Stimulated activated CD4-positive, alpha-beta T cell treated with anti-CD3 and anti-CD28 coated beads, Interleukin-4, amount 100 ng/mL, for 24 hours (primary cell): ENCODE measurements at regions not wholly inside any gene's neighbourhood (a gene's known extent, or its start where the extent isn't known, plus 50 kb on each side); places are given as distances from the start of the nearest gene placed in this dataset.

Experiments
- DNase-seq: peaks from one replicate; pipeline ENCODE4 v3.0.0-alpha.2; 2020

DNA sequence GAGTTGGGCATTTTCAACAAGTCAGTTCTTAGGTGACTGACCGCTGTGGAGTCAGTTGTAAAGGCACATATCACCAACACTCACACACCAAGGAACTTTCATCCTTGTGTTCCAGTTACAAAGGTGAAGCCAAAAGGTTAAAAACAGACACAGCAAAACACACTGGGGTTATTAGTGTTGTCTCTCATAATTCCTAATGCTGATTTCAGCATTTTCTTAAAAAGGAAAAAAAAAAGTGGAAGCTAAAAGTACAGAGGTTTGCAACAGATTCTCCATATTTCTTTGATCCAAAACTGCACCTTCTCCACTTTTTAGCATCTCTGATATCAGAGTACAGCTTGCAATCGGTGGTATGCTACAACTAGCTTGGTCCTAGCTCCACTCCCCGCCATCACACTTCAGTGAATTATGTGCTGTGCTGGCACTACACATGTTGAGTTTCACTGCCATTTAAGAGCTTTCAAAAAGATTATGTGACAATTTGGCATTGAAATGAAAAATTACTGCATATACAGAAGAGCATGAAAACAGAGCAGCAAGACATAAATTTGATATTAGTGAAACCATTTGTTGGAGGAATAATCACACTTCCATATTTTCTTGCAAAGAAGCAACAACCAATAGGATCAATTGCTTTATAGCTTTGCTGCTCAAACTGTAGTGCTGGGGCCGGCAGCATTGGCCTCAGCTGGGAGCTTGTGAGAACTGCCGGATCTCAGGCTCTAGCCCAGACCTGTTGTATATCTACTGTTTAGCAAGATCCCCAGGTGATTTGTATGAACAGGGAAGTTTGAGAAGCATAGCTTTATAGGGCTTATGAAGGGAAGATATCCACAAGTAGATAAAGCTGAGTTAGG is 62.3 kb upstream of the DAPL1 start:
- DNase-seq = no peak

DNA sequence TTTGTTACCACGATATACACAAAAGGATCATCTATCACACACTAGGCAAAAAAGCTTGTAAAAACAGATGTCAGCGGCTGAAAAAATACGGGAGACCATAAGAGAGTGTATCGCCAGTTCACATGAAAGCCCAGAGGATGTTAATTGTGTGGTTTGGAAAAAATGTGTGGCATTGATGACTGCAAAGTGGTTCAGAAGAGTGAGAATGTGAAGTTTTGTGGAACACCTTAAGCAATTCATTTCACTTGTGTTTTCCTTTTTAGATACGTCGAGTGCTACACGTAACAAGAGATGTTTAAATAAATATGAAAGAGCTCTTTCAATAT is 61.7 kb upstream of the DAPL1 start:
- DNase-seq = no peak

DNA sequence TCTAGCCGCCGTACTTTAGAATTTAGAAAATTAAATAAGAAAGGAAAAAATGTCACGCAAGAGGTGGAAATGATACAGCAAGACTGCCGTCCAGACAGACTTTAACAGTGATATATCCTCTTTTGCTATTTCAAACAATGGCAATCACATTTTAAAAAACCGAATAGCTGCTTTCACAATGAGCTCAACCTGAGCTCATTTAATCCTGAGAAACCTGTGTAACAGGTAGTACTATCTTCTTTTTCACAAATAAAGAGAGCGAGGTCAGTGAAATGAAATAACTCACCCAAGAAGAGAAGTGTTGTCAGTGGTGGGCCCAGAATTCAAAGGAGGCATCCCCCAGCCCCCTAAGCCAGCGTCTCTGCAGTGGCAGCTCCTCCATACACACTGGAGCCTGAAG is 60.7 kb upstream of the DAPL1 start:
- no peak for DNase-seq

DNA sequence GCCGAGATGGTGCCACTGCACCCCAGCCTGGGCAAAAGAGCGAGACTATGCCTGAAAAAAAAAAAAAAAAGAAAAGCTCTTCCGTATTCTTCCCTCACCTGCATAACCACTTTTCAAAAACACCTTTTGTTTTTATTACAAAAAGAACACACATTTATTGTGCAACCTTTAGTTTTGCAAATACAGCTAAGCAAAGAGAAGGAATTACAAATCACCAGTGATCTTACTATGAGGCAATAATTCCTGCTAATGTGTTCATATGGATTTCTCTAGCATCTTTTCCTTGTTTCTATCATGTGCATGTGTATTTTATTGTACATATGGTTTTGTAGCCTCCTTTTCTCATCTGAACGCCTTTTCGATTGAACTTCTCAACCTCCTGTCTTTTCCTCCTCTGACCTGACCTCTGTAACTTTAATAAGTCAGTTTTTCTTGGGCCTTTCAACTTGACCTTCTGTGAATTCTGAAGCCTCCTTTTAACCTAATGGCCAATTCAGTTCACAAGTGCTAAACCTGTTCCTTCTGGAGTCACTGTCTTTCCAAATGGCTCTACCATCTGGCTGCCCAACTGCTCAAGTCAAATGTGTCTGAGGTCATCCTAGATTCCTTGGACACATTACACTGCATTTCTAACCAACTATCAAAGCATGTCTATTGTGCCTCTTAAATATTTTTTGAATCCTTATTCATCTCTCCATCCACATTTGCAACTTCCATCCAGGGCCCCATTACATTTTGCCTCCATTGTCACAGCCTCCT is 59.1 kb upstream of the DAPL1 start:
- no peak for DNase-seq

DNA sequence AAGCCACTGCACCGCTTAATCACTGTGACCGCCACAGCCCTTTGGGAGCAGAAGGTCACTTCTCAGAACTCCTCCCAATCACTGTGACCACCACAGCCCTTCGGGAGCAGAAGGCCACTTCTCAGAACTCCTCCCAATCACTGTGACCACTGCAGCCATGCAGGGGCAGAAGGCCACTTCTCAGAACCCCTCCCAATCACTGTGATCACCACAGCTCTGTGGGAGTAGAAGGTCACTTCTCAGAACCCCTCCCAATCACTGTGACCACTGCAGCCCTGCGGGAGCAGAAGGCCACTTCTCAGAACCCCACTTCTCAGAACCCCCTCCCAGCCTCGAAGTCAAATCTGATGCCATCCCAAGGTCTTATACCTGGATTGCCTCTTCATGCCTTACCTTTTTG is 56.8 kb upstream of the DAPL1 start:
- DNase-seq = no peak

DNA sequence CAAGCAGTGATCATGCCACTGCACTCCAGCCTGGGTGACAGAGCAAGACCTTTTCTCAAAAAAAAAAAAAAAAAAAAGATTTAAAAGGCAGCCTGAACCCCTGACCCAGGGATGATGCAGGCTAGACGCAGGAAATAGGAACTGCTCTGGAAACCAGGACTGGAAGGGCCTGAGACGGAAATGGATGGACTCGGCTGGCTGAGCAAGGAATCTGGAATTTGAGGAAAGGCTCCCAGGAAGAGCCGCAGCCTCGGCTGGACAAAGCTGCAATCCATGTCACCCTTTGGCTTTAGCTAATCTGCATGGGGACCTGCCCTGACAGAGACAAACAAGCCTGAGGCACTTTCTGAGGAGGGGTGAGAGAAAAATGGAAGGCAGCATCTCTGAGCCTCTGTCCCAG is 55.0 kb upstream of the DAPL1 start:
- DNase-seq = no peak

DNA sequence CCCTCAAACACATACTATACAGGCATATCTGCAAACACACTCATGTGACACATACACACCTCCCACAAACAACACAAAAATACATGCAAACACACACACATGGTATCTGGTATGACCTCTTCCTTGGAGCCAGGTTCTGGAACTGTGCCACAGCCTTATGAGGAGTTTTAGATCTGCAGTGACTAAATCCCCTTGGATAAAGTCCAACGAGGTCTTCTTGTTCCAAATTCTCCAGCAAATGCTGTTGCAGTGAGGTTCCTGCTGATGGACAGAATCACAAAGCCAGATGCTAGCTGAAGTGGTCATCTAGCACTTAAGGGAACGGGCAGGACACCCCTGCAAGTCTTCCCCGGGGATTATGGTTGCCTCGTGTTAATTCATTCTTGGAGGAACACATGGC is 54.5 kb upstream of the DAPL1 start:
- no peak for DNase-seq

DNA sequence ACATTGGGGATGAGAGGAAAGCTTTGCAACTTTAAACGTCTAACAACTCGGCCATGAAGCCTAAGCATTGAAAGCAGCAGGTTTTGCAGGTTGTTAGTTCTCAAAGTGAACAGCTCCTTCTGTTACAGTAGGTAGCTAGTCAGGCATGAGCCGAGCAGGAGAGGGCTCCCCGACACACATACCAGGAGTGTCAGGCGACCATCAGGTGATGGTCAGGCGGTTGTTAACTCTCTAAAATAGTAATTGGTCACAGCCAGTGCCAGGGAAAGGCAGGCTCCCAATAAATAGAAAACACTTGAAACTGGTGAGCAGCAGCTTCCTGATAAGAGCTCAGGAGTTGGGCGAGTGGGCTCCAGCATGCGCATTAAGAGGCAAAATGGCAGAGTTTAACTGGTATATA is 53.5 kb upstream of the DAPL1 start:
- DNase-seq = no peak

DNA sequence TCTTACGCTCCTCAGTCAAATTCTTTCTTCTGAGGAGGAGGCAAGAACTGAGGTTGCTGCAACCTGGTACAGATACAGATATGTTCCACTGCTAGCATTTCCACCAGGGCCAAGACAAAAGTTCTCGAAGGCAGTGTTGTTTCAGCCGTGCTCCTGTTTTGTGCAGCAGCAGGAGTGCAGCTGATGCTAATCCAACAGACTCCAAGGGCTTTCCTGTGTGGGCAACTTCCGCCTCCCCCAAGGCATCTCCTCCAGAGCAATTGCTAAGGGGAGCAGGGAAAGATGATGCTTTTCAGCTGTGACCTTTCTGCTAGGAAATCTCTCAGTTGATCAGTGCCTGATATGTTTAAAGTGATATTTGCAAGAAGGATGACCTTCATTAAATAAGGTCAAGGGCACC is 52.6 kb upstream of the DAPL1 start:
- no peak for DNase-seq

DNA sequence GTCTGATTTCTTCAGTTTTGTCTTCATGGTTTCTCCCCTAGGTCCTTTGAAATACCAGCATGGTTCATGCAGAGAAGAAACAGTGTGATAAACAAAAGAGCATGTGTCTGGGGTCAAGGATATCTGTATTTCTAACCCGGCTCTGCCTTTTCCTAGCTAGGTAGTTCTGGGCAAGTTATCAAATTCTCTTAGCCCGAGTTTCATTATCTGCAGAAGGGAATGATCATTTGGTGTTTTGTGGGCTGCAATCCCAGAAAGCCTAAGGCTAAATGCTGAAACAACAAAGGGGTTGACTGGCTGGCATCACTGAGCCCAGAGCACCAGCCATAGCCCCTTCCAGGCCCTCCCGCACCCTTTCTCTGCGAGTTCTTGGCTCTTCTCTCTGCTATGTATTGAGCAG is 51.7 kb upstream of the DAPL1 start:
- no peak for DNase-seq

DNA sequence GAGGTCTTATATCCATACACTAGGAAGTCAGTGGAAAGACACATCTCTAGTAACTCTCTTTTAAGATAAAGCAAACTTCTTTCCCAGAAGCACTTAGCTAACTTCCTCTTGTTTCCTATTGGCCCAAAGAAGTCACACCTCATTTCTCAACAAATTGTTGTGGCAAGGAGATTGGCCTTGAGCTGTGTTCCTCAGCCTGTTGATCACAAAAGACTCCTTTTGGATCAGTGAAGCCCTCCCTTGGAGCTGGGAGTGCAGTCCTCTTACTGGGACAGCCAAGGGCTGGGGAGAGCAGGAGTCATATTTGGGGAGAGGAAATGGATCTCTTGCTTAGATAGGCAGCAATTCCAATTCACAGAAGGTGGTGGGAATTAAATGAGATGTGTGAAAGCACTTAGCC is 51.2 kb upstream of the DAPL1 start:
- no peak for DNase-seq

DNA sequence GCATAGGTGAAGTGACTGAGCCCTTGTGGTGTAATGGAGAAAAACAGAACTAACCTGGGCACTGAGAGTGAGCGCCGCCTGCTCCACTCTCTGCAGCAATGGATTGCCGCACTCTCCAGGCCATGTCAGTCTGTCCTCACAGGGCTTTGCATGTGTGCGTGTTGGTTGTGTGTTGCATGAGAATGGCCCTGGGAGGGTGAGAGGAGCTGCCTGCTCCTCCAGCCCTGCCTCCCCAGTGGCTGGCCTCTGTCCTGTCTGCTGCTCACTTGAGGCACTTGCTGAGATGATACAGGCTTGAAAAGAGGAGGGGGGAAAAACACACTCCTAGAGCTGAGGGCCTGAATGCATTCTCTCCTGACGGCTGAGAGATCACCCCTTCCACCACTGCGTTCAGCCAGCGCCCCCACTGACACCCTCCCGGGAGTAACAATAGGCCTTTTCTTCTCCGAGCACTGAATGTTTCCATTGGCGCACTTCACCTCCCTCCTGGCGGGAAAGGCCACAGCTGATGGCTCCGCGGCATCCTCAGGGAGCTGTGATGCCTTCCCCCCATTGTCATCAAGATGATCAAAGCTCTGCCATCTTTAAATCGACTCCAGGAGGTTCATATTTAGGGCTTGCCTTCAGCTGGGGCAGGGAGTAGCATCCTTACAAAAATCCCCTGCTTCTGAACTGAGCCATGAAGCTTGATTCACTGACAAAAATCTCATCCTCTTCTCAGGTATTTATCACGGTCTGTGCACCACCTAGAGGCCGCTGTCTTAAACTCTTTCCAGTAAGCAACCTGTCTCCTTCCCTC is 49.9 kb upstream of the DAPL1 start:
- peak; percentile 30 for DNase-seq
